Keratinocyte (primary cell): ENCODE measurements at regions not wholly inside any gene's neighbourhood (a gene's known extent, or its start where the extent isn't known, plus 50 kb on each side); places are given as distances from the start of the nearest gene placed in this dataset.

Source experiments
- CTCF ChIP-seq, 3 experiments: IDR thresholded peaks in 1 of 3; conservative IDR thresholded peaks in 1 of 3; optimal IDR thresholded peaks in 1 of 3; 2 replicates in 2 of 3; 3 replicates in 1 of 3; pipeline versions ENCODE3 to v1.5.1; 2011; ENCODE audit warnings: low read length in 3 of 3, mild to moderate bottlenecking in 3 of 3, moderate library complexity in 2 of 3, control low read depth in 1 of 3, inconsistent platforms in 1 of 3; ENCODE audit not compliant: insufficient read depth in 2 of 3; ENCODE audit errors: extremely low read depth in 1 of 3
- EZH2 ChIP-seq: IDR thresholded peaks from one replicate; pipeline ENCODE4 v1.6.1; 2012; ENCODE audit warnings: inconsistent platforms, mild to moderate bottlenecking, low read length, moderate library complexity

- TF ChIP-seq EZH2 (no peak), CTCF (optimal IDR thresholded peaks at IDR 0.05 in 1 of 3, IDR thresholded peaks at IDR 0.05 in 1 of 3, conservative IDR thresholded peaks at IDR 0.05 in 1 of 3; ENCODE audit: extremely low read depth in 1 of 3, insufficient read depth in 2 of 3, low read length in 3 of 3) (no peak)
These were observed 323.7 kb upstream of the CDH4 start for GRCh38 chr20:60928341-60928740.
